Coronary artery (tissue), 2 donors: ENCODE measurements at regions not wholly inside any gene's neighbourhood (a gene's known extent, or its start where the extent isn't known, plus 50 kb on each side); places are given as distances from the start of the nearest gene placed in this dataset.

Experiments
- DNase-seq: peaks from one replicate; pipeline ENCODE4 v3.0.0-alpha.2; 2017; ENCODE audit warnings: low spot score
- H3K27ac ChIP-seq, 2 donors: fragments of 200-600 bp; sonication (generic); one replicate each; pipeline ENCODE4 v1.5.1; 2016 to 2019
- H3K4me3 ChIP-seq: fragments of 200-600 bp; sonication (generic); 2 replicates; pipeline ENCODE4 v1.5.1; 2016; ENCODE audit warnings: mild to moderate bottlenecking, moderate library complexity
- CTCF ChIP-seq: fragments of 200-600 bp; sonication (generic); IDR thresholded peaks from one replicate; pipeline ENCODE4 v1.5.1; 2019; ENCODE audit warnings: antibody characterized with exemption

DNA sequence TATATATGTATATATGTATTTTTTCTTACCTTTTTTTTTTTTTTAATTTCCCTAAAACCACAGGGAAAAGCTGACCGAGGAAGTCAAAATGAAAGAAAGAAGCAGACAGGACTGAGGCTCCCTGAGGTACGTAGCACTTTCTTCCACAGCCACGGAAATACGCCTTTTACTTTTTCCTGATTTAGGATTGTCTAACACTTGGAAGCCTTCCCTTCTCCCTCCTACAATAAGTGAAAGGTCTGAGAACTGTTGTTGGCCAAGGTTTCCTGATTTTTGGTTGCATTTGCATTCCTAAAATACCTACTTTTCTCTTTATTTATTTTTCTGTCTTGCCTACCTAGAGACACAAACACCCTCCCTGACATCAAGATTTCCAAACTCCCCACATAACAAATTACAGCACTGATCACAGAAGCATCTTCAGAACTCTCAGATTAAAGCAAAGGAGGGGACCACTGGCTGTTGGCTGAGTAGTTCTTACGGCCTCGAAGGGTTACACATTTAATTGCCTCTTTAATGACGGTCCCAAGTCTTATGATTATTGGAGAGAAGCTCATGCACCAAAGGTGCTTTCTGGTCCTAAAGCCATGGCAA, 778.5 kb upstream of the FANCL start:
- DNase-seq, result no peak
- Histone ChIP-seq H3K27ac (no peak overlapping the region), H3K4me3 (no peak overlapping the region)
- TF ChIP-seq CTCF, result no peak

GRCh38 chr2:59018737-59019136, 777.6 kb upstream of the FANCL start:
- no peak overlapping the region for H3K27ac ChIP-seq
- TF ChIP-seq CTCF, result no peak
- no peak overlapping the region for H3K4me3 ChIP-seq
- DNase-seq, result no peak

- Histone ChIP-seq H3K27ac (no peak overlapping the region), H3K4me3 (no peak overlapping the region)
- no peak for TF ChIP-seq CTCF
- no peak for DNase-seq
These were observed 773.9 kb upstream of the FANCL start for GRCh38 chr2:59015027-59015426.

- Histone ChIP-seq H3K4me3 (no peak overlapping the region), H3K27ac (no peak overlapping the region)
- TF ChIP-seq CTCF, result no peak
- DNase-seq, result no peak
These were observed 771.8 kb upstream of the FANCL start for GRCh38 chr2:59012971-59013370.

DNA sequence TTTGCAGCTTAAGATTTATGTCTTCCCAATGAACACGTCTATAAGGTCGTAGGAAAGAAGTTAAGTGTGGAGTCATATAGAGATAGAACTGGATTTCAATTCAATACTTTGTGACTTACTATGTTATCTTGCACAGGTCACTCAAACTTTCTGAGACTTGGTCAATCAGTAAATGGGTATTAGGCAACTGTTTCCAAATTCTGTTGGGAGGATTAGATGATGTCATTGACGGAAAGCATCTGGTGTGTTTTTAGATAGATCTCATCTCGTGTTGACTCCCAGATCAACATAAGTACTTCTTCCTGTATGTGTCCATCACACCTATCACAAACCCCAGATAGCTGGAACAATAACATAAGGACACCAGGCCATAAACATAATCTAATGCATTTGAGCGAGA, 771.1 kb upstream of the FANCL start:
- TF ChIP-seq CTCF, result no peak
- Histone ChIP-seq H3K4me3 (no peak overlapping the region), H3K27ac (no peak overlapping the region)
- no peak for DNase-seq

GRCh38 chr2:59008950-59009349, 767.8 kb upstream of the FANCL start:
- Histone ChIP-seq H3K4me3 (no peak overlapping the region), H3K27ac (no peak overlapping the region)
- TF ChIP-seq CTCF, result no peak
- no peak for DNase-seq

- no peak overlapping the region for H3K27ac ChIP-seq
- TF ChIP-seq CTCF, result no peak
- no peak for DNase-seq
These were observed 764.9 kb upstream of the FANCL start for GRCh38 chr2:59005836-59006615.

More at GRCh38 chr2:59005836-59006615, 764.9 kb upstream of the FANCL start:
- H3K4me3 ChIP-seq, result no peak overlapping the region
